KBM-7 (cell line): ENCODE measurements at regions not wholly inside any gene's neighbourhood (a gene's known extent, or its start where the extent isn't known, plus 50 kb on each side); places are given as distances from the start of the nearest gene placed in this dataset.
"Not testable (repeated sequence)": the region's sequence is repeated elsewhere in the genome, so short reads cannot be mapped to it uniquely, and the experiment has no call there.

Experiments
- DNase-seq: peaks from one replicate; pipeline ENCODE4 v3.0.0-alpha.2; 2015
- in situ Hi-C: fragments of 300-500 bp; cut with MboI; formaldehyde crosslinking; loops from 2 replicates; pipeline ENCODE4 v1.14.3; 2020; ENCODE audit warnings: low sequenced_read_pairs, low pct_unique_long_range_greater_than_20kb, mixed read lengths

GRCh38 chr1:188826800-188827199, 1650.9 kb downstream of the BRINP3 start:
- DNase-seq, result no peak
- in situ Hi-C loops, result no loop called here

GRCh38 chr1:188827400-188827799, 1650.3 kb downstream of the BRINP3 start:
- in situ Hi-C loops, result no loop called here
- DNase-seq, result no peak

DNA sequence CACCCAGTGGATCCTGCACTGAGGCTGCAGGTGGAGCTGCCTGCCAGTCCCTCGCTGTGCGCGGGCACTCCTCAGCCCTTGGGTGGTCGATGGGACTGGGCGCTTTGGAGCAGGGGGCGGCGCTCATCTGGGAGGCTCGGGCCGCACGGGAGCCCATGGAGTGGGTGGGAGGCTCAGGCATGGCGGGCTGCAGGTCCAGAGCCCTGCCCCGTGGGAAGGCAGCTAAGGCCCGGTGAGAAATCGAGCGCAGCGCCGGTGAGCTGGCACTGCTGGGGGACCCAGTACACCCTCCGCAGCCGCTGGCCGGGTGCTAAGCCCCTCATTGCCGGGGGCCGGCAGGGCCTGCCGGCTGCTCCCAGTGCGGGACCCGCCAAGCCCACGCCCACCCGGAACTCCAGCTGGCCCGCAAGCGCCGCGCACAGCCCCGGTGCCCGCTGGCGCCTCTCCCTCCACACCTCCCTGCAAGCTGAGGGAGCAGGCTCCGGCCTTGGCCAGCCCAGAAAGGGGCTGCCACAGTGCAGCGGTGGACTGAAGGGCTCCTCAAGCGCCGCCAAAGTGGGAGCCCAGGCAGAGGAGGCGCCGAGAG, 1636.5 kb downstream of the BRINP3 start:
- in situ Hi-C loops, result not testable (repeated sequence)

GRCh38 chr1:188846468-188846867, 1631.2 kb downstream of the BRINP3 start:
- DNase-seq, result no peak
- in situ Hi-C loops, result no loop called here

More for the DNA sequence above, 1636.5 kb downstream of the BRINP3 start:
- not testable (repeated sequence) for DNase-seq

DNA sequence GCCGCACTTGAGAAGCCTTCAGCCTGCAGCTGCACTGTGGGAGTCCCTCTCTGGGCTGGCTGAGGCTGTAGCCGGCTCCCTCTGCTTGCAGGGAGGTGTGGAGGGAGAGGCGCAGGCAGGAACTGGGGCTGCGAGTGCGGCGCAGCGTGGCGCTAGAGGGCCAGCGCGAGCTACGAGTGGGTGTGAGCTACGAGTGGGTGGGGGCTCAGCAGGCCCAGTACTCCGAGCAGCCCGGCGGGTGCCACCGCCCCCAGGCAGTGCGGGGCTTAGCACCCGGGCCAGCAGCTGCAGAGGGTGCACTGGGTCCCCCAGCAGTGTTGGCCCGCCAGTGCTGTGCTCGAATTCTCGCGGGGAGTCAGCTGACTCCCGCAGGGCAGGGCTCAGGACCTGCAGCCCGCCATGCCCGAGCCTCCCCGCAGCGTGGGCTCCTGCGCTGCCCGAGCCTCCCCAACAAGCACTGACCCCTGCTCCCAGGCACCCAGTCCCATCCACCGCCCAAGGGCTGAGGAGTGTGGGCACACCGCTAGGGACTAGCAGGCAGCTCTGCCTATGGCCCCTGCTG, 1620.1 kb downstream of the BRINP3 start:
- in situ Hi-C loops, result no loop called here

GRCh38 chr1:188867614-188868013, 1610.0 kb downstream of the BRINP3 start:
- DNase-seq, result no peak
- in situ Hi-C loops, result no loop called here

More for the DNA sequence above, 1620.1 kb downstream of the BRINP3 start:
- DNase-seq, result no peak

DNA sequence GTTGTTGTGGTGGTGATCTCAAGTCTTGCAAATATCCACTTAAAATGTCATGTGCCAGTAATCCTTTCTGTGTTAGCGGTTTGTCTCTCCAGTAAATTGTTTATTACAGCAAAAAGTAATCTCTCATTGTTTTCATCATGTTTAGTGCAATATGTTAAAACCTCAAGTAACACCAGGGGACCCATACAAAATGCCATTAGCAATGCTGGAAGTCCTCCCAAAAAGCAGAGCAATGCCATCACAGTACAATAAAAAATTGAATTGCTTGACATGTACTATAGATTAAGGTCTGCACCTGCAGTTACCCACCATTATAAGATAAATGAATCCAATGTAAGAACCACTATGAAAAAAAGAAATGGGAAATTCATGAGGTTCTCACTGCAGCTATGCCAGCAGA, 1606.5 kb downstream of the BRINP3 start:
- in situ Hi-C loops, result no loop called here
- no peak for DNase-seq

- in situ Hi-C loops, result no loop called here
- DNase-seq, result no peak
These were observed 1605.3 kb downstream of the BRINP3 start for GRCh38 chr1:188872376-188872775.

GRCh38 chr1:188877668-188878067, 1600.0 kb downstream of the BRINP3 start:
- DNase-seq, result no peak
- in situ Hi-C loops, result no loop called here

DNA sequence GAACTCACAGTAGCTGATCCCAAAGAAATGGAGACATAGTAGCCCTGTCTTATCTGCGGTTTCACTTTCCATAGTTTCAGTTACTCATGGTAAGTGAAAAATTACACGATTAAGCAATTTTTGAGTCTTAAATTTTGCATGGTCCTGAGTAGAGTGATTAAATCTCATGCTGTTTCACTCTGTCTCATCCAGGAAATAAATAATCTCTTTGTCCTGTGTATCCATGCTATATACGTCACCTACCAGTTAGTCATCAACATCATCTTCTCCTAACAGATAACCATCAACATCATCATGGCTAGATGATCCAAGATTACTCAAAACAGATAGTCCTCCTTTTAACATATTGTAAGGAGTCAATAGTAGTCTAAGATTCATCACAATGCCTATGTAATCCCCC, 1589.3 kb downstream of the BRINP3 start:
- no peak for DNase-seq
- in situ Hi-C loops, result no loop called here

GRCh38 chr1:188889166-188889565, 1588.5 kb downstream of the BRINP3 start:
- in situ Hi-C loops, result no loop called here
- no peak for DNase-seq

GRCh38 chr1:188891958-188892357, 1585.7 kb downstream of the BRINP3 start:
- in situ Hi-C loops, result no loop called here
- DNase-seq, result no peak

GRCh38 chr1:188895611-188896010, 1582.1 kb downstream of the BRINP3 start:
- in situ Hi-C loops, result no loop called here
- DNase-seq, result no peak

- DNase-seq, result no peak
- in situ Hi-C loops, result no loop called here
These were observed 1574.4 kb downstream of the BRINP3 start for GRCh38 chr1:188903241-188903640.

GRCh38 chr1:188904201-188904600, 1573.5 kb downstream of the BRINP3 start:
- no peak for DNase-seq
- in situ Hi-C loops, result no loop called here

DNA sequence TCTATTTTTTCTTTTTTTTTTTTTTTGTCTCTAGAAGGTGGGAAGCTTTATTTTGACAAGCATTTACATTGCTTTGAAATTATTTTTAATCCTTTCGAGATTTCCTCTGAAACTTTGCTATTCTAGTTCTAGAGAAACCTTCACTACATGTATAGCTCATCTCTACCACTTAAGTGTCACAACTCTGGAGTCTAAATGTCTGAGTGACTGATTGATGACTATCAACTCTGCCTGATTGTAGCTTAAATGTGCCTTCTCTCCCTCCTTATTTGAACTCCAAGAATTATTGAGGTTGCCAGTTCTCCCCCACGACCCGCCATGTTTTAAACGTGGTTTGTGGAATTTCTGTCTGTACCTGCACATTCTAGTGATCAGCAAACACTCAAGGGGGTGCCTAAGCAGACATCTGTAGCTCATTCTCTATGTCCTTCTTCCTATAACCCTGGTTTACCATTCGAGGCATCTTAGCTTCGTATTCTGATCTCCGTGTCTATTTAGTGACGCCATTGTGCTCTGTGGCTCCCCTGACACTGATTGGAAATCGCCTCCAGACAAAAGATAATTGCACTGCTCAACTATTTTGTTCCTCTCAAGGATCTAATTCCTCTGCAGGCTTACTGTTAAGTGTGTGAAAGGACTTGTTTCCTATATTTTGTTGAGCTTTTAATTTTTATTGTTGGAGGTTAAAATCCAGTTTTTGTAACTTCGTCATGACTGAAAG, 1570.6 kb downstream of the BRINP3 start:
- no peak for DNase-seq
- in situ Hi-C loops, result no loop called here

GRCh38 chr1:188930382-188930781, 1547.3 kb downstream of the BRINP3 start:
- no peak for DNase-seq
- in situ Hi-C loops, result no loop called here

DNA sequence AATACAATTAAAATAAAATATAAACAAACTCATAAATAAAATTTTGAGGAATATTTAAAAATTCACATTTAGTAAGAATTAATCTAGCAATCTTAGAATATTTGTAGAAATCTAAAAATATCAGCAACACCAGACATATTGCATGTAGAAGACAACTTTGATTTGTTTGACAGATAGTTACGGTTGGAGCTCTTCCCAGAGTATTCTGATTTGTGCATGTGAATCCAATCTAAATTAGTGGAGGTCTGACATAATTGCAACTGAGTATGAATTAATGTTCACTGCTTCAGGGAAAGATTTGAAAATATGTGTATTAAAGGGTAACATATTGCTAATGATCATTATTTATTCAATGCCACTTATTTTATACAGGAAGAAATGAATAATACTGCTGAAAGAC, 1546.2 kb downstream of the BRINP3 start:
- no peak for DNase-seq
- in situ Hi-C loops, result no loop called here

DNA sequence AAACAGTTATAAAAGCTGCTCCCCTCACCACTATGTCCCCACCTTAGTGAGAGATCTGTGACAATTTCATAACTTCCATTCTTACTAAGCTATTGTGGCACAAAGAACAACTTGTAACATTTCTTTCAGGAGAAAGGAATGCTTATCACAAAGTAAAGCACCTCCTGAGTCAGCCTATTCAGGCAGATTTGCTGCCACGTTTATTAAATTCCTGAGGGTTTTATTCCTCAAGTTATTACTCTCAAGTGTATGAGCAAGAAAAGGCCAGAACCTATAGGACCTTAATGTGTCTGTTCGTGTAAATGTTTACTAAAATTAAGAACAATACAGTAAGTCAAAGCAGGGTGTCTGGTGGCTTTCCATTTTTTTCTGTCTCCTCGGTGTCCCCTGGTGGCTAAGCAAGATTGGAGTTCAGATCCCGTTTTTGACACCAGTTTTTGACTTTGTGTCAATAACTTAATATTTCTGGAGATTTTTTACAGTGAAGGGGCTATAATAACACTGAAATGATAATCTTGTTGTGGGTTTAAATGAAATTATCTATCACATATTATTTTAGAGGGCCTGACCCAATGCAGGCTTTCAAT, 1539.6 kb downstream of the BRINP3 start:
- in situ Hi-C loops, result no loop called here
- peak; percentile 1 for DNase-seq

- no peak for DNase-seq
- in situ Hi-C loops, result no loop called here
These were observed 1535.7 kb downstream of the BRINP3 start for GRCh38 chr1:188941986-188942385.
